SK-N-SH treated with all-trans-retinoic acid at 6 μM for 48 hours (cell line): ENCODE measurements at regions not wholly inside any gene's neighbourhood (a gene's known extent, or its start where the extent isn't known, plus 50 kb on each side); places are given as distances from the start of the nearest gene placed in this dataset.

Source experiments
- ATAC-seq: fragments of 200-7000 bp; cut with Tn5 transposase; 3 replicates; pipeline ENCODE4 v1.9.1; 2020; ENCODE audit warnings: mild to moderate bottlenecking, moderate library complexity
- ARNTL ChIP-seq: fragments of 450-650 bp; formaldehyde crosslinking; IDR thresholded peaks from 2 replicates; pipeline ENCODE4 v1.5.0; 2020; ENCODE audit warnings: low read depth, mild to moderate bottlenecking, moderate library complexity, borderline replicate concordance
- BACH2 ChIP-seq: fragments of 250-450 bp; sonication (Bioruptor Pico); IDR thresholded peaks from 2 replicates; pipeline ENCODE4 v1.9.0; 2021; ENCODE audit warnings: mild to moderate bottlenecking, borderline replicate concordance
- CSDC2 ChIP-seq: fragments of 250-450 bp; sonication (Bioruptor Pico); IDR thresholded peaks from 2 replicates; pipeline ENCODE4 v1.5.0; 2020; ENCODE audit warnings: mild to moderate bottlenecking, moderate library complexity
- ESRRG ChIP-seq: fragments of 250-450 bp; sonication (Bioruptor Pico); IDR thresholded peaks from 2 replicates; pipeline ENCODE4 v1.6.1; 2021; ENCODE audit warnings: mild to moderate bottlenecking
- GLIS3 ChIP-seq: fragments of 250-450 bp; sonication (Bioruptor Pico); IDR thresholded peaks from 2 replicates; pipeline ENCODE4 v1.5.0; 2020; ENCODE audit warnings: mild to moderate bottlenecking, moderate library complexity
- ISL1 ChIP-seq: fragments of 250-450 bp; sonication (Bioruptor Pico); IDR thresholded peaks from 2 replicates; pipeline ENCODE4 v2.1.2; 2022; ENCODE audit warnings: mild to moderate bottlenecking, moderate library complexity
- OSR1 ChIP-seq: fragments of 250-450 bp; sonication (Bioruptor Pico); IDR thresholded peaks from 2 replicates; pipeline ENCODE4 v1.8.0; 2022; ENCODE audit warnings: moderate library complexity, mild to moderate bottlenecking, inconsistent platforms
- PPARA ChIP-seq: fragments of 250-450 bp; sonication (Bioruptor Pico); IDR thresholded peaks from 2 replicates; pipeline ENCODE4 v1.5.0; 2020; ENCODE audit warnings: mild to moderate bottlenecking, borderline replicate concordance
- RARB ChIP-seq: fragments of 250-450 bp; sonication (Bioruptor Pico); IDR thresholded peaks from 2 replicates; pipeline ENCODE4 v1.8.0; 2021; ENCODE audit warnings: mild to moderate bottlenecking, moderate library complexity
- SNAI2 ChIP-seq: fragments of 250-450 bp; sonication (Bioruptor Pico); IDR thresholded peaks from 2 replicates; pipeline ENCODE4 v1.5.0; 2020; ENCODE audit warnings: mild to moderate bottlenecking, moderate library complexity
- TCF4 ChIP-seq: fragments of 250-450 bp; sonication (Bioruptor Pico); IDR thresholded peaks from 2 replicates; pipeline ENCODE4 v1.8.0; 2021; ENCODE audit warnings: mild to moderate bottlenecking, moderate library complexity, borderline replicate concordance
- TOX ChIP-seq: fragments of 250-450 bp; sonication (Bioruptor Pico); IDR thresholded peaks from 2 replicates; pipeline ENCODE4 v1.8.0; 2021; ENCODE audit warnings: mild to moderate bottlenecking, moderate library complexity, borderline replicate concordance
- ZC3H10 ChIP-seq: fragments of 250-450 bp; sonication (Bioruptor Pico); IDR thresholded peaks from 2 replicates; pipeline ENCODE4 v1.5.1; 2021; ENCODE audit warnings: mild to moderate bottlenecking, moderate library complexity
- ZFP3 ChIP-seq: fragments of 250-450 bp; sonication (Bioruptor Pico); IDR thresholded peaks from 2 replicates; pipeline ENCODE4 v1.5.0; 2020; ENCODE audit warnings: mild to moderate bottlenecking, moderate library complexity
- ZNF565 ChIP-seq: fragments of 450-650 bp; formaldehyde crosslinking; conservative IDR thresholded peaks from 2 replicates; pipeline ENCODE4 v1.5.0; 2020; ENCODE audit warnings: low read depth, mild to moderate bottlenecking, moderate library complexity
- ZNF70 ChIP-seq: fragments of 450-650 bp; formaldehyde crosslinking; IDR thresholded peaks from 2 replicates; pipeline ENCODE4 v1.5.0; 2020; ENCODE audit warnings: mild to moderate bottlenecking, moderate library complexity
- ZNF8 ChIP-seq: fragments of 450-650 bp; formaldehyde crosslinking; IDR thresholded peaks from 2 replicates; pipeline ENCODE4 v1.5.0; 2020; ENCODE audit warnings: mild to moderate bottlenecking, moderate library complexity
- TF ChIP-seq, protein P1 (sequence below): fragments of 250-450 bp; sonication (Bioruptor Pico); IDR thresholded peaks from 2 replicates; pipeline ENCODE4 v1.5.1; 2021; ENCODE audit warnings: mild to moderate bottlenecking, moderate library complexity
- TF ChIP-seq, protein P2 (sequence below): fragments of 250-450 bp; sonication (Bioruptor Pico); IDR thresholded peaks from 2 replicates; pipeline ENCODE4 v1.5.0; 2020; ENCODE audit warnings: mild to moderate bottlenecking, moderate library complexity
- TF ChIP-seq, protein P3 (sequence below): fragments of 250-450 bp; sonication (Bioruptor Pico); IDR thresholded peaks from 2 replicates; pipeline ENCODE4 v1.8.0; 2021; ENCODE audit warnings: low read depth, mild to moderate bottlenecking, moderate library complexity, borderline replicate concordance
- TF ChIP-seq, protein P4 (sequence below): fragments of 250-450 bp; sonication (Bioruptor Pico); IDR thresholded peaks from 2 replicates; pipeline ENCODE4 v1.5.1; 2020; ENCODE audit warnings: low read depth, mild to moderate bottlenecking, moderate library complexity
- TF ChIP-seq, protein P5 (sequence below): fragments of 250-450 bp; sonication (Bioruptor Pico); IDR thresholded peaks from 2 replicates; pipeline ENCODE4 v1.8.0; 2020; ENCODE audit warnings: mild to moderate bottlenecking, moderate library complexity, borderline replicate concordance

DNA sequence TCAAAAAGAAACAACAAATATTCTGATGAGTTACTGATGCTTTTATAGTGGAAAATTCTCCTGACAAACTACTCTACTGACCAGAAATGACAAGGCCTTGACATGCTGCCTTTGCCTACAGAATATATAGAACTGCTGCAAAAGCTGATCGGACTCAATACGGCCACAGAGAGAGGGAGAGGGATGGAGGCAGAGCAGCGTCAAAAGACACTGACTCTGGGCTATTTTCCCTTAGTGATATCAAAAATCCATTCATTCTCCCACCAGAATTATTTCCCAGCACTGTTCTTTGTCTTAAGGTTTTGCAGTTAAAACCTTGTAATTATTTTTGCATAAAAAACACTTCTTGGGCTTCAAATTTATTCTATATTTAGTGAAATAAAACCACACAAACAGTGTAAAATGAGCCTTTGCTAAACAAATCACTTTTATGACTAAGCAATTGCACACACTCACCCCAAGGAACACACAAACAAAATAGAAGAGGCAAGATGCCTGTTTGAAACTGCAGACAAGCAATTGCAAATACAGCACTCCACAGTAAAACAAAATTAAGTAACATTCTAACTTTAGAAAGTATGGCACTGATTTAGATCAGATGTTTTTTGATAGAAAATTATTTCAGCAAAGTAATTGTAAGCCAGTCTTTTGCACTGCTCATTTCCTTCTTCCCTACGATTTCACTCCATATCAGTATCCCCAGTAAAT, 1036.4 kb downstream of the ADGRL2 start:
- peak; percentile 41; the same call in 2 of the 3 replicates for ATAC-seq

DNA sequence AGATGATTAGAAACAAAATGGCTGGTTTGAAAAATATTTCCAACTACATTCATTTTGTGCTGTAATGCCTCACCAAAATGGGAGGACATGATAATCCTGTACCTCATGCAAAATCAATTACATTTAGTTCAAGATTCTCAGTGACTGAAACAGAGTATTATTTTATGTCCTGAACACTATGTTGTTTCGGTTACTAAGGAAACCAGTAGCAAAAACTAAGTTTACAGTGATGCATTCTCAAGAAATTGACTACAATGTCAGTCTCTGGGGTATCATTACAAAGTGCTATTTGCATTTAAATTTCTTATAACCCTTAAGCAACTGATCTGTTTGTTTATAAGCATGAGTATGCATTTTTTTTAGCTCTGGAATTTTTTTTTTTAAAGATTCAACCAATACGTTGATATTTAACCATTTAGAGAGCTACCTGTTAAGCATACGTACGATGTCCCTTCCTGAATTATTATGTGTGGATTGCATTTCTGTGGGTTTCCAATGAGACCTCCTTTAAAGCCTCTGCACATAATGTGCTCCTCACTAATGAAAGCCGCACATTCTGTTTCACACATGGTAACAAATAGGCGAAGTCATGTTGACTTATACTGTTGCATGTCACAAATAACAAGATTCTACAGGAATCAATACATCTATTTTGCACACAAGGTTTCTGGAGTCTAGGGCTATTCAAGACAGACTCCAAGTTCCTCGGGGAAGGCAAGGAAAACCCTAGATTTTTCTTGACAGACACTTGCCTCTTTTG, 1035.7 kb downstream of the ADGRL2 start:
- no peak for ATAC-seq
- TF ChIP-seq, protein P1, sequence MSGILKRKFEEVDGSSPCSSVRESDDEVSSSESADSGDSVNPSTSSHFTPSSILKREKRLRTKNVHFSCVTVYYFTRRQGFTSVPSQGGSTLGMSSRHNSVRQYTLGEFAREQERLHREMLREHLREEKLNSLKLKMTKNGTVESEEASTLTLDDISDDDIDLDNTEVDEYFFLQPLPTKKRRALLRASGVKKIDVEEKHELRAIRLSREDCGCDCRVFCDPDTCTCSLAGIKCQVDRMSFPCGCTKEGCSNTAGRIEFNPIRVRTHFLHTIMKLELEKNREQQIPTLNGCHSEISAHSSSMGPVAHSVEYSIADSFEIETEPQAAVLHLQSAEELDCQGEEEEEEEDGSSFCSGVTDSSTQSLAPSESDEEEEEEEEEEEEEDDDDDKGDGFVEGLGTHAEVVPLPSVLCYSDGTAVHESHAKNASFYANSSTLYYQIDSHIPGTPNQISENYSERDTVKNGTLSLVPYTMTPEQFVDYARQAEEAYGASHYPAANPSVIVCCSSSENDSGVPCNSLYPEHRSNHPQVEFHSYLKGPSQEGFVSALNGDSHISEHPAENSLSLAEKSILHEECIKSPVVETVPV (CRISPR knock-in tag) = no peak
- TF ChIP-seq TOX (CRISPR knock-in tag) = no peak
- TF ChIP-seq OSR1 (CRISPR knock-in tag) = no peak
- TF ChIP-seq ARNTL (CRISPR knock-in tag) = no peak
- no peak for TF ChIP-seq ZFP3
- TF ChIP-seq, protein P2, sequence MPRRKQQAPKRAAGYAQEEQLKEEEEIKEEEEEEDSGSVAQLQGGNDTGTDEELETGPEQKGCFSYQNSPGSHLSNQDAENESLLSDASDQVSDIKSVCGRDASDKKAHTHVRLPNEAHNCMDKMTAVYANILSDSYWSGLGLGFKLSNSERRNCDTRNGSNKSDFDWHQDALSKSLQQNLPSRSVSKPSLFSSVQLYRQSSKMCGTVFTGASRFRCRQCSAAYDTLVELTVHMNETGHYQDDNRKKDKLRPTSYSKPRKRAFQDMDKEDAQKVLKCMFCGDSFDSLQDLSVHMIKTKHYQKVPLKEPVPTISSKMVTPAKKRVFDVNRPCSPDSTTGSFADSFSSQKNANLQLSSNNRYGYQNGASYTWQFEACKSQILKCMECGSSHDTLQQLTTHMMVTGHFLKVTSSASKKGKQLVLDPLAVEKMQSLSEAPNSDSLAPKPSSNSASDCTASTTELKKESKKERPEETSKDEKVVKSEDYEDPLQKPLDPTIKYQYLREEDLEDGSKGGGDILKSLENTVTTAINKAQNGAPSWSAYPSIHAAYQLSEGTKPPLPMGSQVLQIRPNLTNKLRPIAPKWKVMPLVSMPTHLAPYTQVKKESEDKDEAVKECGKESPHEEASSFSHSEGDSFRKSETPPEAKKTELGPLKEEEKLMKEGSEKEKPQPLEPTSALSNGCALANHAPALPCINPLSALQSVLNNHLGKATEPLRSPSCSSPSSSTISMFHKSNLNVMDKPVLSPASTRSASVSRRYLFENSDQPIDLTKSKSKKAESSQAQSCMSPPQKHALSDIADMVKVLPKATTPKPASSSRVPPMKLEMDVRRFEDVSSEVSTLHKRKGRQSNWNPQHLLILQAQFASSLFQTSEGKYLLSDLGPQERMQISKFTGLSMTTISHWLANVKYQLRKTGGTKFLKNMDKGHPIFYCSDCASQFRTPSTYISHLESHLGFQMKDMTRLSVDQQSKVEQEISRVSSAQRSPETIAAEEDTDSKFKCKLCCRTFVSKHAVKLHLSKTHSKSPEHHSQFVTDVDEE = no peak
- no peak for TF ChIP-seq ZNF565 (CRISPR knock-in tag)
- TF ChIP-seq, protein P3, sequence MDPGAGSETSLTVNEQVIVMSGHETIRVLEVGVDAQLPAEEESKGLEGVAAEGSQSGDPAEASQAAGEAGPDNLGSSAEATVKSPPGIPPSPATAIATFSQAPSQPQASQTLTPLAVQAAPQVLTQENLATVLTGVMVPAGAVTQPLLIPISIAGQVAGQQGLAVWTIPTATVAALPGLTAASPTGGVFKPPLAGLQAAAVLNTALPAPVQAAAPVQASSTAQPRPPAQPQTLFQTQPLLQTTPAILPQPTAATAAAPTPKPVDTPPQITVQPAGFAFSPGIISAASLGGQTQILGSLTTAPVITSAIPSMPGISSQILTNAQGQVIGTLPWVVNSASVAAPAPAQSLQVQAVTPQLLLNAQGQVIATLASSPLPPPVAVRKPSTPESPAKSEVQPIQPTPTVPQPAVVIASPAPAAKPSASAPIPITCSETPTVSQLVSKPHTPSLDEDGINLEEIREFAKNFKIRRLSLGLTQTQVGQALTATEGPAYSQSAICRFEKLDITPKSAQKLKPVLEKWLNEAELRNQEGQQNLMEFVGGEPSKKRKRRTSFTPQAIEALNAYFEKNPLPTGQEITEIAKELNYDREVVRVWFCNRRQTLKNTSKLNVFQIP (CRISPR knock-in tag) = no peak
- TF ChIP-seq ZNF70 = no peak
- TF ChIP-seq, protein P4, sequence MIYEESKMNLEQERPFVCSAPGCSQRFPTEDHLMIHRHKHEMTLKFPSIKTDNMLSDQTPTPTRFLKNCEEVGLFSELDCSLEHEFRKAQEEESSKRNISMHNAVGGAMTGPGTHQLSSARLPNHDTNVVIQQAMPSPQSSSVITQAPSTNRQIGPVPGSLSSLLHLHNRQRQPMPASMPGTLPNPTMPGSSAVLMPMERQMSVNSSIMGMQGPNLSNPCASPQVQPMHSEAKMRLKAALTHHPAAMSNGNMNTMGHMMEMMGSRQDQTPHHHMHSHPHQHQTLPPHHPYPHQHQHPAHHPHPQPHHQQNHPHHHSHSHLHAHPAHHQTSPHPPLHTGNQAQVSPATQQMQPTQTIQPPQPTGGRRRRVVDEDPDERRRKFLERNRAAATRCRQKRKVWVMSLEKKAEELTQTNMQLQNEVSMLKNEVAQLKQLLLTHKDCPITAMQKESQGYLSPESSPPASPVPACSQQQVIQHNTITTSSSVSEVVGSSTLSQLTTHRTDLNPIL = no peak
- TF ChIP-seq SNAI2 (CRISPR knock-in tag) = no peak
- no peak for TF ChIP-seq PPARA (CRISPR knock-in tag)
- no peak for TF ChIP-seq ESRRG

More for the DNA sequence above, 1036.4 kb downstream of the ADGRL2 start:
- TF ChIP-seq TOX (CRISPR knock-in tag) = no peak
- no peak for TF ChIP-seq ZNF70
- TF ChIP-seq, protein P5, sequence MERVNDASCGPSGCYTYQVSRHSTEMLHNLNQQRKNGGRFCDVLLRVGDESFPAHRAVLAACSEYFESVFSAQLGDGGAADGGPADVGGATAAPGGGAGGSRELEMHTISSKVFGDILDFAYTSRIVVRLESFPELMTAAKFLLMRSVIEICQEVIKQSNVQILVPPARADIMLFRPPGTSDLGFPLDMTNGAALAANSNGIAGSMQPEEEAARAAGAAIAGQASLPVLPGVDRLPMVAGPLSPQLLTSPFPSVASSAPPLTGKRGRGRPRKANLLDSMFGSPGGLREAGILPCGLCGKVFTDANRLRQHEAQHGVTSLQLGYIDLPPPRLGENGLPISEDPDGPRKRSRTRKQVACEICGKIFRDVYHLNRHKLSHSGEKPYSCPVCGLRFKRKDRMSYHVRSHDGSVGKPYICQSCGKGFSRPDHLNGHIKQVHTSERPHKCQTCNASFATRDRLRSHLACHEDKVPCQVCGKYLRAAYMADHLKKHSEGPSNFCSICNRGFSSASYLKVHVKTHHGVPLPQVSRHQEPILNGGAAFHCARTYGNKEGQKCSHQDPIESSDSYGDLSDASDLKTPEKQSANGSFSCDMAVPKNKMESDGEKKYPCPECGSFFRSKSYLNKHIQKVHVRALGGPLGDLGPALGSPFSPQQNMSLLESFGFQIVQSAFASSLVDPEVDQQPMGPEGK = no peak
- no peak for TF ChIP-seq CSDC2
- TF ChIP-seq ESRRG = no peak
- no peak for TF ChIP-seq ISL1 (CRISPR knock-in tag)
- no peak for TF ChIP-seq ZNF8
- no peak for TF ChIP-seq BACH2 (CRISPR knock-in tag)
- no peak for TF ChIP-seq ZC3H10 (CRISPR knock-in tag)
- TF ChIP-seq RARB (CRISPR knock-in tag) = no peak
- no peak for TF ChIP-seq PPARA (CRISPR knock-in tag)
- TF ChIP-seq GLIS3 (CRISPR knock-in tag) = no peak
- no peak for TF ChIP-seq OSR1 (CRISPR knock-in tag)
- TF ChIP-seq, protein P1 (CRISPR knock-in tag) = no peak
- no peak for TF ChIP-seq ZNF565 (CRISPR knock-in tag)
- TF ChIP-seq TCF4 (CRISPR knock-in tag) = no peak
- no peak for TF ChIP-seq SNAI2 (CRISPR knock-in tag)
- TF ChIP-seq ARNTL (CRISPR knock-in tag) = no peak
- TF ChIP-seq, protein P2 = no peak
